ENCODE measurements at regions not wholly inside any gene's neighbourhood (a gene's known extent, or its start where the extent isn't known, plus 50 kb on each side); places are given as distances from the start of the nearest gene placed in this dataset.

DNA sequence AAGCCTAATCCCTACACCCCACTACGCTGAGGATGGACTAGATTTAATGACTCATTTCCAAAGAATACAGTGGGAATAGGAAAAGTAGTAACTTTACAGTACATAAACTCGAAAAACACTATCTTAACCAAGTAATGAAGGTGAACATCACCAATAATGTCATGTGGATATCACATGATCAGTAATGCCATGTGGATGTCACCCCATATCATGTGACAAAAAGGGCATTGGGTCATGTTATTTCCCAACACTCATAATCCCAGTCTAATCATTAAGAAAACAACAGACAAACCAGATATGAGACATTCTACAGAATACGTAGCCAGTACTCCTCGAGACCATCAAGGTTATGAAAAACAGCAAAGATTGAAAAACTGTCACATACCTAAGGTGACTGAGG lies 667.3 kb upstream of the CRIM1 start:
- TF ChIP-seq, protein P1, sequence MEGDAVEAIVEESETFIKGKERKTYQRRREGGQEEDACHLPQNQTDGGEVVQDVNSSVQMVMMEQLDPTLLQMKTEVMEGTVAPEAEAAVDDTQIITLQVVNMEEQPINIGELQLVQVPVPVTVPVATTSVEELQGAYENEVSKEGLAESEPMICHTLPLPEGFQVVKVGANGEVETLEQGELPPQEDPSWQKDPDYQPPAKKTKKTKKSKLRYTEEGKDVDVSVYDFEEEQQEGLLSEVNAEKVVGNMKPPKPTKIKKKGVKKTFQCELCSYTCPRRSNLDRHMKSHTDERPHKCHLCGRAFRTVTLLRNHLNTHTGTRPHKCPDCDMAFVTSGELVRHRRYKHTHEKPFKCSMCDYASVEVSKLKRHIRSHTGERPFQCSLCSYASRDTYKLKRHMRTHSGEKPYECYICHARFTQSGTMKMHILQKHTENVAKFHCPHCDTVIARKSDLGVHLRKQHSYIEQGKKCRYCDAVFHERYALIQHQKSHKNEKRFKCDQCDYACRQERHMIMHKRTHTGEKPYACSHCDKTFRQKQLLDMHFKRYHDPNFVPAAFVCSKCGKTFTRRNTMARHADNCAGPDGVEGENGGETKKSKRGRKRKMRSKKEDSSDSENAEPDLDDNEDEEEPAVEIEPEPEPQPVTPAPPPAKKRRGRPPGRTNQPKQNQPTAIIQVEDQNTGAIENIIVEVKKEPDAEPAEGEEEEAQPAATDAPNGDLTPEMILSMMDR (conservative IDR thresholded peaks at IDR 0.05; ENCODE audit: low read length): no peak
- DNase-seq (ENCODE audit: low read depth): no peak
- no peak overlapping the region for H3K4me3 ChIP-seq (ENCODE audit: low read length)

DNA sequence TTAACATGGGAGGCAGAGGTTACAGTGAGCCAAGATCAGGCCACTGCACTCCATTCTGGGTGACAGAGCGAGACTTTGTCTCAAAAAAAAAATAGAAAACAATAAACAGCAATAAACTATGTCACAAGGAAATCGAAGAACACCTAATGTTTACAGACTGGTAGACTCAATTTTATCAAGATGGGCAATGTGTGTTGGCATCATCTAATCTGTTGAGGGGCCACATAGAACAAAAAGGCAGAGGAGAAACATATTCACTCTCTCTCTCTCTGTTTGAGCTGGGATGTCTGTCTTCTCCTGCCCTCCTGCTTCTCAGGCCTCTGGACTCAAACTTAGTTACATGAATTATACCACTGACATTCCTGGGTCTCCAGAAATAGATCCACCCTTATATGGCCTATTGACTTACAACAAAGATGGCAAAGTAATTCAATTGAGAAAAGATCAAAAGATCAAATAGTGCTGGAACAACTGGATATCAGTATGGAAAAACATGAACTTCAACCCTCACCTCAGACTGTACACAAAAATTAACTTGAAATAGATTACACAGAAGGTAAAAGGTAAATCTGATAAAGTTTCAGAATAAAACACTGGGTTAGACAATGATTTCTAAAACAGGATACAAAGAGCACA lies 703.8 kb upstream of the CRIM1 start:
- TF ChIP-seq, protein P1 (conservative IDR thresholded peaks at IDR 0.05; ENCODE audit: low read length): no peak
- no peak for DNase-seq (ENCODE audit: low read depth)

DNA sequence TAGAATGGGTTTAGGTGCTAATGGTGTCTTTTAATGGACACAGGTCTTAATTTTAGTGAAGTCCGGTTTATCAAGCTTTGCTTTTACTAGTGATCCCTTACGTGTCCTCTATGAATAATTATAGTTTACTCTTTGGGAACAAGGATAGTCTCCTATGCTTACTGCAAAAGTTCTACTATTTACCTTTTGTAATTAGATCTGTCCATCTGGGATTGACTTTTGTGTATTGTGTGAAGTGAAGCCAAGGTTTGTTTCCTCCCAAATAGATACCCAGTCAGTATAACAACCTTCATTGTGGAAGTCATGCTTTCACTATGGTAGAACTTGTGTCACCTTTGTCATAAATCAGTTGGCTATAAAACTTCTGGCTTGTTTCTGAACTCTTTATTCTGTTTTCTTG lies 740.9 kb upstream of the CRIM1 start:
- DNase-seq (ENCODE audit: low read depth): no peak
- H3K4me3 ChIP-seq (ENCODE audit: low read length): no peak overlapping the region
- TF ChIP-seq, protein P1 (conservative IDR thresholded peaks at IDR 0.05; ENCODE audit: low read length): no peak

More for the DNA sequence above, 703.8 kb upstream of the CRIM1 start:
- no peak overlapping the region for H3K4me3 ChIP-seq (ENCODE audit: low read length)

DNA sequence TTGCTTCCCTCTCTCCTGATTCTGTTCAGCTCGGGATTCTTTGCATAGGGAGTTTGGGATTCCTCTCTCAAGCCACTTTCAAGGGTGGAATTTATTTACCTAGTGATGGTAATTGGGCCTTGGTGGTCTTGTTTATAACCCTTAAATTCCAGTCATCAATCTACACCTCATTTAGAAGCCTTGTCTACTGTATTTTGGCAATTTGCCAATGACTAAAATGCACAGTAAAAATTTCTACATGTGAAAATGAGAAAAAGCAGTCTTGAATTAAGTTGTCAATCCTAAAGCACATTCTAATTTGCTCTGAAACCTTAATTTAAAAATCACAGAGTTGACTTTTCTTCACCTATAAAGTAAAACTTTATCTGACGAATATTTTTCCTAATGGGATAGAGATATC lies 749.2 kb upstream of the CRIM1 start:
- H3K4me3 ChIP-seq (ENCODE audit: low read length): no peak overlapping the region
- TF ChIP-seq, protein P1 (conservative IDR thresholded peaks at IDR 0.05; ENCODE audit: low read length): no peak
- no peak for DNase-seq (ENCODE audit: low read depth)

DNA sequence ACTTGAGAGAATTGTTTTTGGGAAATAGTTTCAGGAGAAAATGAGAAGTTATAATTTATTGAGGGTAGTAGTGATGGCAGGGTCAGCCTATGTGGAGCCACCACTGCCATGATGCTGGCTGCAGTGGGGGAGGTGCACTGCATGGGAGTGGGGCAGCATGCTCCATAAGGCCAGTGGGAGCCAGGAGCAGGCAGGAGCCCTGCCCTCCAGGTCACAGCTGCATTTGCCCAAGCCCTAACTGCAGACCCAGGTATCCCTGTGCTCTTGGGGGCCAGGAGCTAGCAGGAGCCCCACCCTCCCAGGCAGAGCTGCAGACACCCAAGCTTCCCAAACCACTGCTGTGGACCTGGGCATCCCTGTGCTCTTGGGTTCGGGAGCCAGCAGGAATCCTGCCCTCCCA lies 757.3 kb upstream of the CRIM1 start:
- TF ChIP-seq, protein P1 (conservative IDR thresholded peaks at IDR 0.05; ENCODE audit: low read length): no peak
- no peak for DNase-seq (ENCODE audit: low read depth)
- H3K4me3 ChIP-seq (ENCODE audit: low read length): no peak overlapping the region

DNA sequence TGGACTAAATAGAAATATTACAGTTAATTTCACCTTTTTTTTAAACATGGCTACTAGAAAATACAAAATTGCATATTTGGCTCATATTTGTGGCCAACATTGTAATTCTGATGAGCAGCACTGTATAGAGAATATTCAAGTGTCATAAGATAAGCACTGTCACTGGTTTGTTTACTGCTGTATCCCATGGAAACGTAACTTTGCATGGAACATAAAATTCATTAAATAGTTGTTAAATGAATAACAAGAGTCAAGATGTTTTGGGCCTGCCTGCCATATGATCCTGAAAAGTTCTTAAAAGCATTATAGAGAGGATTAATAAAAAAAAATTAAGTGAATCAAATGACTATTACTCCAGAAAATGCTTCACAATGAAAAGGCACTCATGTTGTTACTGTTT lies 763.7 kb upstream of the CRIM1 start:
- no peak for DNase-seq (ENCODE audit: low read depth)
- no peak overlapping the region for H3K4me3 ChIP-seq (ENCODE audit: low read length)
- TF ChIP-seq, protein P1 (conservative IDR thresholded peaks at IDR 0.05; ENCODE audit: low read length): no peak

DNA sequence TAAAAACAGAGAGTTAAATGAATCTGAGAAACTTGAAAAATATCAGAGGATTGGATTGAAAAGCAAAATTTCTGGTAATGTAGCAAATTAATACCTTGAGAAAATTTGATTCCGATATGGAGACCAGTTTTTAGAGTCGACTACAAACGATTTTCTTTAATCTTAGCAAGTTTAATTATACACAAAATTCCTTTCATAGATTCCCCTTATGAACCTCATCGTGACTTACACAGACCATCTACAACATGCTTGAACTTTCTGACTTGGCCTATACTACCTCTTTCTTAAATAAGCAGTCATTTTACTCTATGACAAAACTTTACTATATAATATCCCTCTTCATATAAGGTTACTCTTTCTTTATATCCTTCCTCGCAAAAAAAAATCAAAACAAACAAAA lies 769.6 kb upstream of the CRIM1 start:
- DNase-seq (ENCODE audit: low read depth): no peak
- H3K4me3 ChIP-seq (ENCODE audit: low read length): no peak overlapping the region
- TF ChIP-seq, protein P1 (conservative IDR thresholded peaks at IDR 0.05; ENCODE audit: low read length): no peak

Measured in AG10803 (cell line).